GM12891 (cell line): ENCODE measurements at regions not wholly inside any gene's neighbourhood (a gene's known extent, or its start where the extent isn't known, plus 50 kb on each side); places are given as distances from the start of the nearest gene placed in this dataset.

ENCODE experiments used
- POLR2A ChIP-seq: IDR thresholded peaks from 2 replicates; pipeline ENCODE4 v1.6.1; 2011; ENCODE audit warnings: low read depth, low read length, control low read depth
- POLR2AphosphoS5 ChIP-seq: IDR thresholded peaks from 2 replicates; pipeline ENCODE4 v1.6.1; 2011; ENCODE audit warnings: low read depth, low read length, control low read depth
- SPI1 ChIP-seq: IDR thresholded peaks from 2 replicates; pipeline ENCODE4 v1.6.1; 2011; ENCODE audit warnings: low read depth, low read length, control low read depth

DNA sequence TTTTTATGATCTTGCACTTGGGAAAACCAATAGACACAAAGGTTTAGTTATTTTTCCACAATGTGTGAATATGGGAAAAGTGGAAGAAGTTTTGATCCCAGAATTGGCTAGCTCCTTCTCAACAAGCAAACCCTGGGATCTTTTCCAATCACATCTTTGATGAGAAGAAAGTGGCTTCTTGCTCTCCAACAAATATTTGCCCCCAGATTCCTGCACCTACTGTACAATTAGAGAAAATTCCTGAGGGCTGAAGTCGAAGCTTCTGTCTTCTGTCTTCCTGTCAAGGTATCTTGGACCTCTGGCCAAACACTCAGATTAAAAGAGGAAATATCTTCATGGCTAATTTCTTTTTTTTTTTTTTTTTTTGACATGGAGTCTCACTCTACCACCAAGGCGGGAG is 113.1 kb upstream of the SLC45A1 start:
- TF ChIP-seq POLR2A, result no peak
- no peak for TF ChIP-seq SPI1
- TF ChIP-seq POLR2AphosphoS5, result no peak
